CD4-positive, alpha-beta T cell (primary cell): ENCODE measurements at regions not wholly inside any gene's neighbourhood (a gene's known extent, or its start where the extent isn't known, plus 50 kb on each side); places are given as distances from the start of the nearest gene placed in this dataset.

Experiments used
- ATAC-seq: fragments of 200-7000 bp; cut with Tn5 transposase; one replicate; pipeline ENCODE4 v1.10.0; 2022; ENCODE audit warnings: mild to moderate bottlenecking; ENCODE audit not compliant: poor library complexity
- CTCF ChIA-PET: fragments of 350-600 bp; sonication (Branson Sonifier 250); formaldehyde crosslinking; loops from one replicate; lab custom pipeline; 2021; ENCODE audit warnings: antibody characterized with exemption, inconsistent platforms; lab: Charles Lee
- POLR2A ChIA-PET: fragments of 350-600 bp; sonication (Branson Sonifier 250); formaldehyde crosslinking; loops from one replicate; lab custom pipeline; 2021; ENCODE audit warnings: antibody characterized with exemption, inconsistent platforms; lab: Charles Lee
- DNase-seq, 14 experiments: peaks; one replicate each; pipeline ENCODE4 v3.0.0-alpha.2; 2013 to 2020; ENCODE audit warnings: mixed read lengths in 2 of 14
- H3K27ac ChIP-seq, 2 donors: one replicate each; pipeline versions ENCODE4 v1.5.1 to v1.7.0; 2013; ENCODE audit warnings: low read length in 2 of 2, low read depth in 1 of 2, mild to moderate bottlenecking in 1 of 2
- H3K27me3 ChIP-seq, 2 experiments: 1 replicate in 1 of 2; 2 replicates in 1 of 2; pipeline versions ENCODE4 v1.6.1 to v1.7.0; 2013; ENCODE audit warnings: low read length in 2 of 2, control low read depth in 1 of 2, mild to moderate bottlenecking in 1 of 2, moderate library complexity in 1 of 2; ENCODE audit not compliant: insufficient read depth in 2 of 2, control insufficient read depth in 1 of 2
- H3K36me3 ChIP-seq: one replicate; pipeline ENCODE4 v1.6.1; 2013; ENCODE audit warnings: low read length, control low read depth; ENCODE audit not compliant: insufficient read depth
- H3K4me1 ChIP-seq: one replicate; pipeline ENCODE4 v1.6.1; 2013; ENCODE audit warnings: low read length, control low read depth; ENCODE audit not compliant: insufficient read depth
- H3K4me3 ChIP-seq: one replicate; pipeline ENCODE4 v1.5.1; 2013; ENCODE audit warnings: mild to moderate bottlenecking, low read length, moderate library complexity
- H3K9me3 ChIP-seq, 2 experiments: 1 replicate in 1 of 2; 2 replicates in 1 of 2; pipeline versions ENCODE4 v1.6.1 to v1.7.0; 2013; ENCODE audit warnings: low read length in 2 of 2, mild to moderate bottlenecking in 2 of 2, control low read depth in 1 of 2, moderate library complexity in 1 of 2; ENCODE audit not compliant: control insufficient read depth in 1 of 2, insufficient read depth in 1 of 2
- H3K27ac Mint-ChIP-seq: one replicate; pipeline ENCODE4 v1.8.0; 2020; ENCODE audit warnings: mixed read lengths
- H3K27me3 Mint-ChIP-seq: one replicate; pipeline ENCODE4 v1.8.0; 2021; ENCODE audit warnings: mixed read lengths
- H3K36me3 Mint-ChIP-seq: one replicate; pipeline ENCODE4 v1.8.0; 2021; ENCODE audit warnings: low read depth, mixed read lengths
- H3K4me1 Mint-ChIP-seq: one replicate; pipeline ENCODE4 v1.8.0; 2021; ENCODE audit warnings: low read depth, mixed read lengths
- H3K4me3 Mint-ChIP-seq: one replicate; pipeline ENCODE4 v1.8.0; 2020; ENCODE audit warnings: mild to moderate bottlenecking, mixed read lengths
- H3K9me3 Mint-ChIP-seq: one replicate; pipeline ENCODE4 v1.8.0; 2020; ENCODE audit warnings: mixed read lengths
- CTCF ChIP-seq: fragments of 200-600 bp; IDR thresholded peaks from one replicate; pipeline ENCODE4 v1.8.0; 2022; ENCODE audit warnings: antibody characterized with exemption, mild to moderate bottlenecking
- intact Hi-C, 2 experiments: fragments of 100-400 bp; cut with DNase I in 1 of 2; cut with micrococcal nuclease in 1 of 2; formaldehyde crosslinking; loops; one replicate each; pipeline versions ENCODE4 v1.15.1 to v1.9.0; 2023 to 2025; cut with DNase I, micrococcal nuclease

- Mint-ChIP-seq H3K36me3 (no peaks in the 10 kb centered on the region), H3K9me3 (no peaks in the 10 kb centered on the region), H3K4me3 (no peak overlapping the region), H3K27ac (no peak overlapping the region), H3K27me3 (no peaks in the 10 kb centered on the region), H3K4me1 (peaks cover 58% of the 10 kb centered on the region)
- CTCF ChIA-PET: no interaction called here
- Histone ChIP-seq H3K27me3 (no peaks in the 10 kb centered on the region), H3K36me3 (no peaks in the 10 kb centered on the region), H3K4me1 (peaks cover 49% of the 10 kb centered on the region), H3K4me3 (no peak overlapping the region), H3K9me3 (no peaks in the 10 kb centered on the region), H3K27ac (no peak overlapping the region)
- no peak for TF ChIP-seq CTCF
- no peak for ATAC-seq
- intact Hi-C loops: no loop called here
- peak in 1 of 14 experiments; percentile 22 for DNase-seq
- POLR2A ChIA-PET: interaction anchor here (1.5 kb wide), 1 partner anchor 15 kb away, joined by 4 read pairs; no protein-coding TSS in a partner anchor
These were observed 146.2 kb upstream of the TLE3 start for GRCh38 chr15:70243686-70244540.

- DNase-seq (peak in 4 of 14 experiments; percentile 10 to 33 (median 24)), ATAC-seq (no peak)
- no peaks in the 10 kb centered on the region for H3K27me3 Mint-ChIP-seq
- Histone ChIP-seq H3K27me3 (no peaks in the 10 kb centered on the region), H3K9me3 (no peaks in the 10 kb centered on the region), H3K27ac (no peak overlapping the region), H3K36me3 (no peaks in the 10 kb centered on the region), H3K4me1 (peaks cover 43% of the 10 kb centered on the region), H3K4me3 (no peak overlapping the region)
- no peaks in the 10 kb centered on the region for H3K9me3 Mint-ChIP-seq
- H3K4me1 Mint-ChIP-seq: peaks cover 51% of the 10 kb centered on the region
- no peak for TF ChIP-seq CTCF
- CTCF ChIA-PET: no interaction called here
- intact Hi-C loops: no loop called here
- H3K27ac Mint-ChIP-seq: no peak overlapping the region
- H3K4me3 Mint-ChIP-seq: no peak overlapping the region
- POLR2A ChIA-PET: interaction anchor here (1.0 kb wide), 1 partner anchor 16 kb away, joined by 6 read pairs; no protein-coding TSS in a partner anchor
- no peaks in the 10 kb centered on the region for H3K36me3 Mint-ChIP-seq
These were observed 145.4 kb upstream of the TLE3 start for GRCh38 chr15:70242951-70243685.

- intact Hi-C loops: no loop called here
- Histone ChIP-seq H3K27ac (no peak overlapping the region), H3K27me3 (no peaks in the 10 kb centered on the region), H3K36me3 (no peaks in the 10 kb centered on the region), H3K4me1 (peaks cover 29% of the 10 kb centered on the region), H3K4me3 (no peak overlapping the region), H3K9me3 (no peaks in the 10 kb centered on the region)
- Mint-ChIP-seq H3K9me3 (no peaks in the 10 kb centered on the region), H3K27ac (no peak overlapping the region), H3K4me1 (peaks cover 45% of the 10 kb centered on the region), H3K27me3 (no peaks in the 10 kb centered on the region), H3K4me3 (no peak overlapping the region), H3K36me3 (no peaks in the 10 kb centered on the region)
- no peak for ATAC-seq
- no peak for DNase-seq
- CTCF ChIA-PET: no interaction called here
- POLR2A ChIA-PET: no interaction called here
- no peak for TF ChIP-seq CTCF
These were observed 144.0 kb upstream of the TLE3 start for GRCh38 chr15:70241561-70242320.
